NCI-H460 (cell line): ENCODE measurements at regions not wholly inside any gene's neighbourhood (a gene's known extent, or its start where the extent isn't known, plus 50 kb on each side); places are given as distances from the start of the nearest gene placed in this dataset.

Source experiments
- DNase-seq: peaks from one replicate; pipeline ENCODE4 v3.0.0-alpha.2; 2016; ENCODE audit warnings: low read depth; ENCODE audit errors: extremely low read depth

- DNase-seq: no peak
Observed at GRCh38 chr16:8519179-8519578, 71.1 kb downstream of the TMEM114 start.

- DNase-seq: no peak
Observed at GRCh38 chr16:8517280-8517679, 73.0 kb downstream of the TMEM114 start.

GRCh38 chr16:8516471-8516870, 73.8 kb downstream of the TMEM114 start:
- DNase-seq: no peak

GRCh38 chr16:8512941-8513624, 77.2 kb downstream of the TMEM114 start:
- DNase-seq: no peak

GRCh38 chr16:8511464-8511863, 78.8 kb downstream of the TMEM114 start:
- DNase-seq: no peak

- no peak for DNase-seq
Observed at GRCh38 chr16:8510160-8510559, 80.2 kb downstream of the TMEM114 start.

- no peak for DNase-seq
Observed at GRCh38 chr16:8505327-8505991, 84.9 kb downstream of the TMEM114 start.

- DNase-seq: no peak
Observed at GRCh38 chr16:8502446-8502845, 87.9 kb downstream of the TMEM114 start.

GRCh38 chr16:8500351-8500750, 90.0 kb downstream of the TMEM114 start:
- no peak for DNase-seq

- no peak for DNase-seq
Observed at GRCh38 chr16:8496364-8496763, 93.9 kb downstream of the TMEM114 start.

GRCh38 chr16:8493972-8494371, 96.3 kb downstream of the TMEM114 start:
- DNase-seq: no peak

GRCh38 chr16:8492690-8493089, 97.6 kb downstream of the TMEM114 start:
- DNase-seq: no peak

GRCh38 chr16:8489580-8489979, 100.7 kb downstream of the TMEM114 start:
- no peak for DNase-seq

- no peak for DNase-seq
Observed at GRCh38 chr16:8486985-8487384, 103.3 kb downstream of the TMEM114 start.

- DNase-seq: no peak
Observed at GRCh38 chr16:8483396-8483795, 106.9 kb downstream of the TMEM114 start.

- no peak for DNase-seq
Observed at GRCh38 chr16:8481810-8482209, 108.5 kb downstream of the TMEM114 start.

GRCh38 chr16:8476824-8477223, 113.5 kb downstream of the TMEM114 start:
- DNase-seq: no peak

GRCh38 chr16:8474587-8474986, 115.7 kb downstream of the TMEM114 start:
- no peak for DNase-seq

- DNase-seq: no peak
Observed at GRCh38 chr16:8469102-8469778, 121.1 kb downstream of the TMEM114 start.

GRCh38 chr16:8464979-8465378, 125.3 kb downstream of the TMEM114 start:
- no peak for DNase-seq

- DNase-seq: no peak
Observed at GRCh38 chr16:8459085-8459733, 131.1 kb downstream of the TMEM114 start.
